MM.1S (cell line): ENCODE measurements at regions not wholly inside any gene's neighbourhood (a gene's known extent, or its start where the extent isn't known, plus 50 kb on each side); places are given as distances from the start of the nearest gene placed in this dataset.

Experiments used
- DNase-seq: peaks from one replicate; pipeline ENCODE4 v3.0.0-alpha.2; 2015
- H2AFZ ChIP-seq: fragments of 300-600 bp; sonication (generic); 2 replicates; pipeline ENCODE4 v1.6.0; 2016; ENCODE audit warnings: antibody characterized with exemption, low read length
- H3F3A ChIP-seq: fragments of 300-600 bp; sonication (generic); 2 replicates; pipeline ENCODE4 v1.6.1; 2016; ENCODE audit warnings: mild to moderate bottlenecking, antibody characterized with exemption, low read length, moderate library complexity, mixed read lengths; ENCODE audit not compliant: insufficient read depth
- H3K27ac ChIP-seq: fragments of 300-600 bp; sonication (generic); 2 replicates; pipeline ENCODE4 v1.5.1; 2016; ENCODE audit warnings: mild to moderate bottlenecking, low read length
- H3K27me3 ChIP-seq: fragments of 300-600 bp; sonication (generic); replicated peaks from 2 replicates; pipeline ENCODE4 v1.6.0; 2016; ENCODE audit warnings: low read length; ENCODE audit not compliant: insufficient read depth
- H3K36me3 ChIP-seq: fragments of 300-600 bp; sonication (generic); replicated peaks from 2 replicates; pipeline ENCODE4 v1.6.1; 2016; ENCODE audit warnings: mild to moderate bottlenecking, low read length, mixed read lengths; ENCODE audit not compliant: insufficient read depth
- H3K4me1 ChIP-seq: fragments of 300-600 bp; sonication (generic); 2 replicates; pipeline ENCODE4 v1.6.1; 2016; ENCODE audit warnings: low read length, mixed read lengths
- H3K4me2 ChIP-seq: fragments of 300-600 bp; sonication (generic); 2 replicates; pipeline ENCODE4 v1.6.0; 2016; ENCODE audit warnings: low read depth, low read length
- H3K4me3 ChIP-seq: fragments of 300-600 bp; sonication (generic); 2 replicates; pipeline ENCODE4 v1.5.1; 2016; ENCODE audit warnings: low read length, mixed read lengths
- H3K79me2 ChIP-seq: fragments of 300-600 bp; sonication (generic); 2 replicates; pipeline ENCODE4 v1.6.1; 2016; ENCODE audit warnings: mixed run types, low read length, mixed read lengths
- H3K9ac ChIP-seq: fragments of 300-600 bp; sonication (generic); 2 replicates; pipeline ENCODE4 v1.6.1; 2016; ENCODE audit warnings: low read length, mixed read lengths
- H3K9me2 ChIP-seq: fragments of 300-600 bp; sonication (generic); replicated peaks from 2 replicates; pipeline ENCODE4 v1.6.1; 2016; ENCODE audit warnings: mild to moderate bottlenecking, low read length, mixed read lengths; ENCODE audit not compliant: insufficient read depth
- H3K9me3 ChIP-seq: fragments of 300-600 bp; sonication (generic); replicated peaks from 2 replicates; pipeline ENCODE4 v1.6.1; 2016; ENCODE audit warnings: mild to moderate bottlenecking, low read length, mixed read lengths; ENCODE audit not compliant: insufficient read depth
- H4K20me1 ChIP-seq: fragments of 300-600 bp; sonication (generic); 2 replicates; pipeline ENCODE4 v1.6.1; 2016; ENCODE audit warnings: mild to moderate bottlenecking, low read length, moderate library complexity, mixed read lengths; ENCODE audit not compliant: insufficient read depth
- CTCF ChIP-seq: fragments of 300-600 bp; sonication (generic); IDR thresholded peaks from 2 replicates; pipeline ENCODE4 v1.5.1; 2016; ENCODE audit warnings: antibody characterized with exemption, low read length, mixed read lengths
- EZH2 ChIP-seq: fragments of 300-600 bp; sonication (generic); optimal IDR thresholded peaks from 2 replicates; pipeline ENCODE3; 2017; ENCODE audit warnings: low read depth, mild to moderate bottlenecking, antibody characterized with exemption, low read length, mixed read lengths
- EZH2phosphoT487 ChIP-seq: fragments of 300-600 bp; sonication (generic); IDR thresholded peaks from 2 replicates; pipeline ENCODE4 v1.6.1; 2018; ENCODE audit warnings: antibody characterized with exemption, low read length

GRCh38 chr1:14148526-14148925 lies 448.5 kb downstream of the PRDM2 start:
- Histone ChIP-seq H3F3A (no peaks in the 10 kb centered on the region), H3K9ac (no peak overlapping the region), H3K9me3 (no peaks in the 10 kb centered on the region), H3K79me2 (no peaks in the 10 kb centered on the region), H4K20me1 (no peaks in the 10 kb centered on the region), H2AFZ (no peak overlapping the region), H3K4me2 (no peak overlapping the region), H3K27ac (no peak overlapping the region), H3K4me1 (no peaks in the 10 kb centered on the region), H3K4me3 (no peak overlapping the region), H3K36me3 (no peaks in the 10 kb centered on the region), H3K27me3 (no peaks in the 10 kb centered on the region), H3K9me2 (no peaks in the 10 kb centered on the region)
- DNase-seq, result no peak
- no peak for TF ChIP-seq EZH2phosphoT487
- TF ChIP-seq CTCF, result no peak
- TF ChIP-seq EZH2, result no peak

GRCh38 chr1:14149431-14149830 lies 449.1 kb upstream of the KAZN start:
- H3F3A ChIP-seq, result no peaks in the 10 kb centered on the region
- H3K27me3 ChIP-seq, result no peaks in the 10 kb centered on the region
- no peak overlapping the region for H2AFZ ChIP-seq
- no peak overlapping the region for H3K4me2 ChIP-seq
- H3K79me2 ChIP-seq, result no peaks in the 10 kb centered on the region
- no peaks in the 10 kb centered on the region for H3K9me2 ChIP-seq
- no peaks in the 10 kb centered on the region for H3K9me3 ChIP-seq
- H3K9ac ChIP-seq, result no peak overlapping the region
- no peaks in the 10 kb centered on the region for H4K20me1 ChIP-seq
- TF ChIP-seq EZH2phosphoT487 (no peak), CTCF (no peak)
- H3K4me1 ChIP-seq, result no peaks in the 10 kb centered on the region
- H3K27ac ChIP-seq, result no peak overlapping the region
- no peaks in the 10 kb centered on the region for H3K36me3 ChIP-seq
- no peak overlapping the region for H3K4me3 ChIP-seq
- no peak for DNase-seq

DNA sequence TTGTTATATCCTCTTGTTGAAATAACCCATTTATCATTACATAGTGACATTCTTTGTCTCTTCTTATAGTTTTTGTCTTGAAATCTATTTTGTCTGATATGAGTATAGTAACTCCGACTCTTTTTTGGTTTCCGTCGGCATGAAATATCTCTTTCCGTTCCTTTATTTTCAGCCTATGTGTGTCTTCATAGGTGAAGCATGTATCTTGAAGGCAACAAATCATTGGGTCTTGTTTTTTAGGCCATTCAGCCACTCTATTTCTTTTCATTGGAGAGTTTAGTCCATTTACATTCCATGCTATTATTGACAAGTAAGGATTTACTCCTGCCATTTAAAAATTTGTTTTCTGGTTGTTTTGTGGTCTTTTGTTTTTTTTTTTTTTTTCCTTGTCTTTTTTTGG lies 441.9 kb upstream of the KAZN start:
- Histone ChIP-seq H3K27me3 (no peaks in the 10 kb centered on the region), H3K9me2 (no peaks in the 10 kb centered on the region), H3K4me1 (no peaks in the 10 kb centered on the region), H3K27ac (no peak overlapping the region), H3K9me3 (no peaks in the 10 kb centered on the region), H3K4me2 (no peak overlapping the region), H3K79me2 (no peaks in the 10 kb centered on the region), H4K20me1 (no peaks in the 10 kb centered on the region), H3K9ac (no peak overlapping the region), H2AFZ (no peak overlapping the region), H3K4me3 (no peak overlapping the region), H3K36me3 (no peaks in the 10 kb centered on the region), H3F3A (no peaks in the 10 kb centered on the region)
- TF ChIP-seq EZH2phosphoT487 (no peak), CTCF (no peak)
- no peak for DNase-seq

DNA sequence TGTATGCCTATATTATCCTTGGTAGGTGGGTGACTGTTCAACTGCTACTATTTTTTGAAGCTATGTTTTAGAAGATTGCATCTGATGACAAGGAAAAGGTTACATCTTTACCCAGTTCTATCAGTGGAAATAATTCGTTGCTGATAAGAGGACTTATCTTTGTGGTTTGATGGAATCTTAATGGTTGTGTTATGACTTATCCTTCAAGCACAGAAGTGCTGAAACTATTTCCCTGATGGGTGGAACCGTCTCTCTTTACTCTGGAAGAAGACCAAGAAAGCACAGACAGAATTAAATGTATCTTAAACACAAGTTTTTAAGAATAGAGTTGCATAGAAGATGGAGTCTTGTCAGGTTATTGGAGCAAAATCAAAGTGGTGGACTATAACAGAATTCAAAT lies 437.7 kb upstream of the KAZN start:
- Histone ChIP-seq H3K9me2 (no peaks in the 10 kb centered on the region), H3K4me1 (no peaks in the 10 kb centered on the region), H3F3A (no peaks in the 10 kb centered on the region), H3K27me3 (no peaks in the 10 kb centered on the region), H3K27ac (no peak overlapping the region), H4K20me1 (no peaks in the 10 kb centered on the region), H2AFZ (no peak overlapping the region), H3K4me2 (no peak overlapping the region), H3K36me3 (no peaks in the 10 kb centered on the region), H3K79me2 (no peaks in the 10 kb centered on the region), H3K9ac (no peak overlapping the region), H3K4me3 (no peak overlapping the region), H3K9me3 (no peaks in the 10 kb centered on the region)
- no peak for DNase-seq
- TF ChIP-seq CTCF (no peak), EZH2 (no peak), EZH2phosphoT487 (no peak)
